Psoas muscle (tissue), 7 donors: ENCODE measurements at regions not wholly inside any gene's neighbourhood (a gene's known extent, or its start where the extent isn't known, plus 50 kb on each side); places are given as distances from the start of the nearest gene placed in this dataset.

Experiments
- ATAC-seq, 4 donors: fragments of 200-7000 bp; cut with Tn5 transposase; one replicate each; pipeline ENCODE4 v1.9.1; 2020; ENCODE audit warnings: moderate library complexity in 3 of 4, mild to moderate bottlenecking in 2 of 4
- DNase-seq, 2 donors: peaks; one replicate each; pipeline ENCODE4 v3.0.0-alpha.2; 2020
- H3K27ac ChIP-seq: fragments of 200-600 bp; one replicate; pipeline ENCODE4 v1.8.0; 2022
- H3K27me3 ChIP-seq, 3 donors: fragments of 200-600 bp in 1 of 3; one replicate each; pipeline versions ENCODE4 v1.6.1 to v1.8.0; 2013 to 2022; ENCODE audit warnings: low read length in 2 of 3, mild to moderate bottlenecking in 2 of 3, moderate library complexity in 1 of 3; ENCODE audit not compliant: insufficient read depth in 3 of 3
- H3K36me3 ChIP-seq, 2 donors: fragments of 200-600 bp in 1 of 2; one replicate each; pipeline versions ENCODE4 v1.6.1 to v1.8.0; 2013 to 2022; ENCODE audit warnings: low read depth in 1 of 2, mild to moderate bottlenecking in 1 of 2, moderate library complexity in 1 of 2; ENCODE audit not compliant: insufficient read depth in 1 of 2
- H3K4me1 ChIP-seq: fragments of 200-600 bp; one replicate; pipeline ENCODE4 v1.8.0; 2022
- H3K4me3 ChIP-seq: fragments of 200-600 bp; one replicate; pipeline ENCODE4 v1.8.0; 2022; ENCODE audit warnings: mild to moderate bottlenecking
- H3K9me3 ChIP-seq: fragments of 200-600 bp; one replicate; pipeline ENCODE4 v1.8.0; 2022
- CTCF ChIP-seq: fragments of 200-600 bp; IDR thresholded peaks from one replicate; pipeline ENCODE4 v1.8.0; 2022; ENCODE audit warnings: antibody characterized with exemption
- WGBS, 3 donors: extraction: QIAGEN DNeasy Blood & Tissue Kit; methylation state at CpG; one replicate each; pipeline versions ENCODE4 v1.1.6 to v1.1.7; 2013; 5-methylcytosine and 5-hydroxymethylcytosine counted together
- intact Hi-C, 2 donors: fragments of 100-400 bp; cut with DNase I; formaldehyde crosslinking; loops; one replicate each; pipeline versions ENCODE4 v1.11.0 to v1.14.2; 2022
- donor health status: healthy with polysubstance abuse.
- donor health status: DM: no; HTN: no; CAD: no; lungs with moderate emphysema.
- donor health status: Bipolar disorder and iron deficiency.
- donor health status: healthy.
- donor health status: DM: yes; HTN: yes; CAD: no.
- donor health status: DM: no; HTN: no; CAD: no.
- donor health status: DM: yes; HTN: yes; CAD: no.

DNA sequence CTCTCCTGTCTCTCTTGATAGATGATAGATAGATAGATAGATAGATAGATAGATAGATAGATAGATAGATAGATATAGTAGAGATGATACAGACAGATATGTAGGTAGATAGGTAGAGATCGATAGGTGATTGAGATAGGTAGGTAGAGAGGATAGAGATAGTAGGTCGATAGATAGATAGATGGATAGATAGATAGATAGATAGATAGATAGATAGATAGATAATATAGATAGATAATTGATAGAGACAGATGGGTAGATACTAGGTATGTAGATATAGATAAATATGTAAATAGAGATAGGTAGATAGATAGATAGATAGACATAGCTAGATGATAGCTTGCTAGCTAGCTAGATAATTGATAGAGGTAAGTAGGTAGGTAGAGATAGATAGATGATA is 1154.2 kb upstream of the AUTS2 start:
- ATAC-seq = no peak
- H3K27ac ChIP-seq = no peak overlapping the region
- H3K27me3 ChIP-seq = no peaks in the 10 kb centered on the region
- H3K36me3 ChIP-seq = no peaks in the 10 kb centered on the region
- DNase-seq = no peak
- H3K4me1 ChIP-seq = no peaks in the 10 kb centered on the region
- WGBS, 3 donors = 89 to 95% (median 91%) methylated on average over 2 of the region's 2 CpGs
- intact Hi-C loops = no loop called here
- no peaks in the 10 kb centered on the region for H3K9me3 ChIP-seq
- no peak for TF ChIP-seq CTCF
- no peak overlapping the region for H3K4me3 ChIP-seq

GRCh38 chr7:68444956-68445355 is 1153.3 kb upstream of the AUTS2 start:
- H3K4me3 ChIP-seq = no peak overlapping the region
- intact Hi-C loops = no loop called here
- H3K4me1 ChIP-seq = no peaks in the 10 kb centered on the region
- H3K27ac ChIP-seq = no peak overlapping the region
- ATAC-seq = no peak
- H3K27me3 ChIP-seq = no peaks in the 10 kb centered on the region
- DNase-seq = no peak
- no peaks in the 10 kb centered on the region for H3K36me3 ChIP-seq
- no peaks in the 10 kb centered on the region for H3K9me3 ChIP-seq
- no peak for TF ChIP-seq CTCF
- WGBS, 3 donors = 76 to 78% (median 77%) methylated on average over 3 of the region's 3 CpGs

GRCh38 chr7:68446183-68446582 is 1152.1 kb upstream of the AUTS2 start:
- intact Hi-C loops = no loop called here
- WGBS, 3 donors = 61 to 65% (median 64%) methylated on average over 10 of the region's 10 CpGs
- Histone ChIP-seq H3K4me3 (no peak overlapping the region), H3K9me3 (no peaks in the 10 kb centered on the region), H3K4me1 (no peaks in the 10 kb centered on the region), H3K36me3 (no peaks in the 10 kb centered on the region), H3K27me3 (no peaks in the 10 kb centered on the region), H3K27ac (no peak overlapping the region)
- no peak for TF ChIP-seq CTCF
- ATAC-seq (no peak), DNase-seq (no peak)

DNA sequence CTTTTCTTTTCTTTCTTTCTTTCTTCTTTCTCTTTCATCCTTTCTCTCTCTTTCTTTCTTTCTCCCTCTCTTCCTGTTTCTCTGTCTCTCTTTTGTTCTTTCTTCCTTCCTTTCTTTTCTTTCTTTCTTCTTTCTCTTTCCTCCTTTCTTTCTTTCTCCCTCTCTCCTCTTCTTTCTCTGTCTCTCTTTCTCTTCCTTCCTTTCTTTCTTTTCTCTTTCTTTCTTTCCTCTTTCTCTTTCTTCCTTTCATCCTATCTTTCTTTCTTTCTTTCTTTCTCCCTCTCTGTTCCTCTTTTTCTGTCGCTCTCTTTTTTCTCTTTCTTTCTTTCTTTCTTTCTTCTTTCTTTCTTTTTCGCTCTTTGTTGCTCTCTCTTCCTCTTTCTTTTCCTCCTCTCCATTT is 1149.2 kb upstream of the AUTS2 start:
- intact Hi-C loops = no loop called here
- no peaks in the 10 kb centered on the region for H3K27me3 ChIP-seq
- TF ChIP-seq CTCF = no peak
- DNase-seq = no peak
- WGBS, 3 donors = 89 to 91% (median 90%) methylated on average over 1 to 2 of the region's 2 CpGs
- H3K4me1 ChIP-seq = no peaks in the 10 kb centered on the region
- no peak overlapping the region for H3K4me3 ChIP-seq
- H3K36me3 ChIP-seq = no peaks in the 10 kb centered on the region
- no peak overlapping the region for H3K27ac ChIP-seq
- no peak for ATAC-seq
- no peaks in the 10 kb centered on the region for H3K9me3 ChIP-seq

DNA sequence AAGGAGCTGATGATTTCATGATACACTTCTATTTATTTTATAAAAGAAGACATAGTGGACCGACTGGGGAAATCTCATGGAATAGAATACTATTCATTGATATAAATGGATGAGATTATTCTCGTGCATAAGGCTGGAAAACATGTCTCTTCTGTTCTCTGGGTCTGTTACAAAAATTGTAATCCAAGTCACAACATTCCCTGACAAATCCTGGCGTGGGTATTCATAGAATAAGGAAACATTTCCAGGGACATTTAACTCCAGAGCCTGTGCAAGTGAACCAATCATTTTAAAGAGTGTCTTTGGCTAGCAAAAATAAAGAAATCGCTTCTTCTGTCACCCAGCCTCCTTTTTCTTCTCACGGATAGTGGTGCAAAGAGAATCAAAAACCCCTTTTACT is 1148.5 kb upstream of the AUTS2 start:
- WGBS, 3 donors = 62 to 69% (median 64%) methylated on average over 5 of the region's 5 CpGs
- Histone ChIP-seq H3K4me1 (no peaks in the 10 kb centered on the region), H3K27me3 (no peaks in the 10 kb centered on the region), H3K36me3 (no peaks in the 10 kb centered on the region), H3K4me3 (no peak overlapping the region), H3K27ac (no peak overlapping the region), H3K9me3 (no peaks in the 10 kb centered on the region)
- no peak for ATAC-seq
- TF ChIP-seq CTCF = no peak
- DNase-seq = no peak
- intact Hi-C loops = no loop called here
